GM13976 (cell line): ENCODE measurements at regions not wholly inside any gene's neighbourhood (a gene's known extent, or its start where the extent isn't known, plus 50 kb on each side); places are given as distances from the start of the nearest gene placed in this dataset.

Source experiments
- DNase-seq: peaks from one replicate; pipeline ENCODE4 v3.0.0; 2012; ENCODE audit warnings: low spot score
- in situ Hi-C: fragments of 300-500 bp; cut with MboI; formaldehyde crosslinking; loops from one replicate; pipeline ENCODE4 v1.12.0; 2022; ENCODE audit warnings: low sequenced_read_pairs, mixed read lengths, inconsistent platforms; ENCODE audit not compliant: unreplicated experiment
- TF ChIP-seq, protein P1 (sequence below): IDR thresholded peaks from 2 replicates; pipeline ENCODE4 v1.5.1; 2012; ENCODE audit warnings: borderline replicate concordance, mild to moderate bottlenecking; ENCODE audit not compliant: insufficient read depth; ENCODE audit errors: extremely low read depth, missing control alignments, control extremely low read depth

DNA sequence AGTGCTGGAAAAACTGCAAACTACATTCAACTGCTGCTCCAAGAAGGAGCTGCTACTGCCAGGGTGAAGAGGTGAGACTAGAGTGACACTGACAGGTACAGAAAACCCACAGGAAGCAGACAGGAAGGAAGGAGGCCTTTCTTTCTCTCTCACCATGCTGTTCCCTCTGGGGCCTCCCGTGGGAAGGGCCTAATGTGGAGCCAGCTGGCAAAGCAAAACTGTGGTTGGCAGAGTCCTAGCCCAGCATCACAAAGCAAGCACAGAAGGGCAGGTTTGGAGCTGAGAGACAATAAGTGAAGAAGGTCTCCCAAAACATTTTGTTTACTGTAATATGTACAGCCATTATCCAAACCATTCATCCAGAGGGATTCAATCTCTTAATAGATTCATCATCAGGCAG, 122.5 kb upstream of the MAX start:
- in situ Hi-C loops, result loop anchor here (10.0 kb wide), 1 partner anchor 190 kb away; the partner anchor contains the start of gene FUT8
- DNase-seq, result no peak
- TF ChIP-seq, protein P1, sequence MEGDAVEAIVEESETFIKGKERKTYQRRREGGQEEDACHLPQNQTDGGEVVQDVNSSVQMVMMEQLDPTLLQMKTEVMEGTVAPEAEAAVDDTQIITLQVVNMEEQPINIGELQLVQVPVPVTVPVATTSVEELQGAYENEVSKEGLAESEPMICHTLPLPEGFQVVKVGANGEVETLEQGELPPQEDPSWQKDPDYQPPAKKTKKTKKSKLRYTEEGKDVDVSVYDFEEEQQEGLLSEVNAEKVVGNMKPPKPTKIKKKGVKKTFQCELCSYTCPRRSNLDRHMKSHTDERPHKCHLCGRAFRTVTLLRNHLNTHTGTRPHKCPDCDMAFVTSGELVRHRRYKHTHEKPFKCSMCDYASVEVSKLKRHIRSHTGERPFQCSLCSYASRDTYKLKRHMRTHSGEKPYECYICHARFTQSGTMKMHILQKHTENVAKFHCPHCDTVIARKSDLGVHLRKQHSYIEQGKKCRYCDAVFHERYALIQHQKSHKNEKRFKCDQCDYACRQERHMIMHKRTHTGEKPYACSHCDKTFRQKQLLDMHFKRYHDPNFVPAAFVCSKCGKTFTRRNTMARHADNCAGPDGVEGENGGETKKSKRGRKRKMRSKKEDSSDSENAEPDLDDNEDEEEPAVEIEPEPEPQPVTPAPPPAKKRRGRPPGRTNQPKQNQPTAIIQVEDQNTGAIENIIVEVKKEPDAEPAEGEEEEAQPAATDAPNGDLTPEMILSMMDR, result no peak

DNA sequence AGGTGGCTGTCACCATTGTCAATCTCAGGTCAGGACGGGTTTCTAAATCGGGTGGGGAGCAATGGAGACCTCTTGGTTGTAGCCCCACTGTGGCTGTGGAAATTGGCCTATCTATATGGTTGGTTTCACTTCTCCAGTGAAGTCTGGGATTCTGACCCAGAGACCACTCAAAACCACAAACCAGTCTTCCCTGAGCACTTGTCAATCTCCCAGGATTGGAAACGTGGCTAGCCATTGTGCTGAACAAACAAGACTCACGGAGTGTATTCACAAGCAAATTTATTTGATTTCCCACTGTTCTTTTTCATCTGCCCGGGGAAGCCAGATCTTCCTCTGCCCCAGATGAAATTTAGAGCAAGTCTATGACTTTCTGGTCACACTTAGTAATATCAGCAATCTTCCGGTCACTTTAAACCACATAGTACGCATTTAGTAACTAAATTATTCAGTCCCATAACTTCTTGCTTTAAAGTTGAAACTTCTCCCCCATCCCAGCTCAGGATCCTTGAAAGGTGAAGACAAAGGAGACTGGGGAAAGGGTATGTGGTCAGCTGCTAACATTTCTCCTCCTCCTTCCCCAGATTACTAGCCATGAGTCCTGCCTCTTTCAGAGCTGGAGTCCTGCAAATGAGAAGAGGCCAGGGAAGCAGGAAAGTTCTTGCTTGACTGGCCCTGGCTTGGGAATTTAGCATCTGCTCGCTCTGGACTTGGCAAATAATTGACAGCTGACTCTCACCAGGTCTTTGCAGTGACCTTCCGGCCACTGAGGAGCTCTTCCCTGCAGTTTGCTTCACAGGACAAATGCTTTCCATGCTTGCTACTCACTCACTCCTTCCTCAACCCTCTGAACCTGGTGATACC, 123.2 kb upstream of the MAX start:
- TF ChIP-seq, protein P1, result no peak
- in situ Hi-C loops, result loop anchor here (10.0 kb wide), 1 partner anchor 189 kb away; the partner anchor contains the start of gene FUT8
- no peak for DNase-seq

DNA sequence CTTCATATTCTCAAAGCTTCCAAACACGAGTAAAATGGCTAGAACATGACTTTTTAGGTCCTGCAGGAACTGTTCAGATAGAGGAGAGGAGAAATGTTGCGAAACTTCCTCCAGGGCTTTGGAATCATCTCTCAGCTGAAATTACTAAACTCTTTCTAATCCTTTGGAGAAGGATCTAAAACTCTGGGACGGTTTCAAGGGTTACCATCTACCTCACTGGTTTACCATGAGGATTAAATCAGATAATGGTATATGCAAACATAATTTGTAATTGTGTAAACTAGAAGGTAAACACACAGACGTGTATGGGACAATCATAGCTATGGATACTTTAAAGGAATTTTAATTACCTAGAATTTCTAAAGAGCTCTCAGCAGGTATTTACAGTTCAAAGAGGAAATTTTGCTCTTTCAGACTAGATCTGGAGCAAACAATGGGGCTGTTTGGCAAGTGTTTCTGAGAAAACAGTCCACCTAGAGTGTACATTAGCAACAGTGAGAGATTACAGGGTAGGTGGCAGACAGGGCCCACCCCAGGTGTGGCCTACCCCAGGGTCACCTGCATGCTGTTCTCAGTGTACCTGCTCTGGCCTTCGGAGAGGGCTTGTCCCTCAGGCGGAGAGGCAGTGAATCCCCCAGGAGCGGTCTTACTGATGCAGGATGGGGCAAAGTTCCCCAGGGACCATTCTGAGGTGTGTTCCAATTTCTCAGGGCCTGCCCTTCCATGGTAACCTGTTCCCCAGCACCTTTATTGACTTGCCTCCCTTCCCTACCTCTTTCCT, 124.7 kb upstream of the MAX start:
- TF ChIP-seq, protein P1, result no peak
- in situ Hi-C loops, result loop anchor here (10.0 kb wide), 1 partner anchor 188 kb away; the partner anchor contains the start of gene FUT8
- DNase-seq, result no peak

DNA sequence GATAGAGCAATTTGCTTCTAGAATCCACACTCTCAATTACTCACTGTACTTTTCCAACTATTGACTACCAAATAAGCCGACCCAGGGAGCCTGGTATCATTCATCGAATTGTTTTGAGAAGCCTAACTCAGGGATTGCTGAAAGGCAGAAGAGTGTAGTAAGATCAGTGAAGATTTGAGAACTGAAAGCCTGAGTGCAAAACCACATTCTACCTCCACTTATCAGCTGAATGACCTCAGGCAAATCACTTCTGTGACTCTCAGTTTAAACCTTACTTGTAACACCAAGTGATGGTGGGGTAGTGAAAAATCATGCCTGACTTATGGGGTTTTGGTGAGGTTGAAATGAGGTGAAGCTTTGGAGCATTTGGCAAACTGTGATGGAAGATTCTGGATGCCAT, 126.1 kb upstream of the MAX start:
- DNase-seq, result peak; percentile 78
- TF ChIP-seq, protein P1, result no peak
- in situ Hi-C loops, result loop anchor here (10.0 kb wide), 1 partner anchor 186 kb away; the partner anchor contains the start of gene FUT8

DNA sequence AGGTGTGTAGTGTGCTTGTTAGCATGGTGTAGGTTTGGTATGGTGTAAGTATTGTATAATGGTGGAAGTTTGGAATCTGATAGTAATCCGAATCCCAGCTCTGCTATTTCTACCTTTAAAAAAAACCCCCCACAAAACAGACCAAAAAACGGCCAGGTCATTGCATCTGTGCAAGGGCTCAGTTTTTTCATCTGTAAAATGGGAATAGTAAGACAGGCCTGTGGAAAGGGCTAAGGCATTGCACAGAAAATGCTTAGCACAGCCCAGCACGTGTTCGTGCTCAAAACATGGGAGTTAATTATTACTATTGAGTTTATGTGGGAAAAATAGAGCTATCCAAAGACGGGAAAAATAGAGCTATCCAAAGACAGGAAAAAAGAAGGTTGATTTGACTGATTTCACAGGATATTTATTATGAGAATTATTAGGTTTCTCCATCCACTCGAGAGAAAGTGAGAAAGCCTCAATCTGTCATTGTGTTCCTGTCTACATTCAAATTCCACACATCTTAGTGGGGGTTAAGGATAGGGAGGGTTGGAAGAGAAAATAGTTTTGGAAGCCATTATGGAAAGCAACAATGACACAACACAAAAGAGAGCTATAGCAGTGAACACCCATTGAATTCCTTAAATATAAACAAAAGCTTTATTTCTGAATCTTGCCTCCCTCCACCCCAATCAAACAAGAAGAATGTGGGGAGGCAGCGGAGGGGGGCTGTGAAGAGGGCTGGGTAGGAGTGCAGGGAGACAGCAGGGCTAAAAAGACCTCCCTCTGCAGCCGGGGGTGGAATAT, 126.8 kb upstream of the MAX start:
- DNase-seq, result no peak
- TF ChIP-seq, protein P1, result no peak

More for the DNA sequence above, 126.8 kb upstream of the MAX start:
- in situ Hi-C loops, result loop anchor here (10.0 kb wide), 1 partner anchor 186 kb away; the partner anchor contains the start of gene FUT8
